ENCODE measurements at regions not wholly inside any gene's neighbourhood (a gene's known extent, or its start where the extent isn't known, plus 50 kb on each side); places are given as distances from the start of the nearest gene placed in this dataset.

- no peak overlapping the region for H2AFZ ChIP-seq (ENCODE audit: low read depth, low read length)
- H3K4me3 ChIP-seq, result no peak overlapping the region
- intact Hi-C loops (cut with micrococcal nuclease), result no loop called here
- H3K9me3 ChIP-seq (replicated peaks; ENCODE audit: control insufficient read depth, insufficient read depth, low read depth, low read length), result no peaks in the 10 kb centered on the region; the same call in 1 of the 2 replicates
- no peaks in the 10 kb centered on the region for H3K27me3 ChIP-seq (ENCODE audit: control insufficient read depth in 2 of 2, insufficient read depth in 2 of 2, low read length in 2 of 2)
- ATAC-seq, result no peak
- no peaks in the 10 kb centered on the region for H3K79me2 ChIP-seq (ENCODE audit: control insufficient read depth, insufficient read depth, low read length)
- no peak for DNase-seq (ENCODE audit: extremely low read depth in 1 of 4, low spot score in 3 of 4)
- ChIA-PET CTCF (ENCODE audit: low intra/inter-chr PET ratio) (no interaction called here), POLR2A (no interaction called here)
- WGBS (ENCODE audit: insufficient coverage, low coverage, missing lambda C conversion rate), result 0% methylated on average over 3 of the region's 3 CpGs
- no peaks in the 10 kb centered on the region for H4K20me1 ChIP-seq (replicated peaks; ENCODE audit: control insufficient read depth, insufficient read depth, low read length)
- in situ Hi-C loops (cut with MboI), result no loop called here
- H3K36me3 ChIP-seq (ENCODE audit: control insufficient read depth, insufficient read depth, low read length), result no peaks in the 10 kb centered on the region
- H3K9me1 ChIP-seq (ENCODE audit: control insufficient read depth, insufficient read depth, low read length), result no peaks in the 10 kb centered on the region
- no peak for FAIRE-seq
- H3K27ac ChIP-seq (ENCODE audit: extremely low read depth, low read depth, low read length), result no peak overlapping the region
- H3K9ac ChIP-seq (ENCODE audit: insufficient read depth in 1 of 2, low read depth in 2 of 2, low read length in 2 of 2), result no peak overlapping the region
- no peak for TF ChIP-seq CEBPG (CRISPR knock-in tag; IDR thresholded peaks at IDR 0.05)
- TF ChIP-seq CEBPG (tag; conservative IDR thresholded peaks at IDR 0.05 in 1 of 2, IDR thresholded peaks at IDR 0.05 in 1 of 2), result peak in 1 of 2 experiments; percentile 47; a peak in 2 of 4 replicates
- 0 out of 2 replicates have a peak, but pooled peaks have one; percentile 15 for TF ChIP-seq ATF3 (IDR thresholded peaks at IDR 0.05)
- no peak for TF ChIP-seq ATF3 (CRISPR knock-in tag; conservative IDR thresholded peaks at IDR 0.05)
- TF ChIP-seq E2F3 (CRISPR knock-in tag; IDR thresholded peaks at IDR 0.05), result no peak
- no TSS peak for BruUV-seq (replicated peaks)
- no peak overlapping the region for H3K4me2 ChIP-seq (ENCODE audit: insufficient read depth, low read length)
- no peaks in the 10 kb centered on the region for H3K4me1 ChIP-seq (replicated peaks in 1 of 2; ENCODE audit: control insufficient read depth in 2 of 2, insufficient read depth in 2 of 2, low read length in 2 of 2)
These were observed 91.9 kb upstream of the CXCR4 start for GRCh38 chr2:136209561-136210454.
